Head of caudate nucleus (tissue), 42 donors: ENCODE measurements at regions not wholly inside any gene's neighbourhood (a gene's known extent, or its start where the extent isn't known, plus 50 kb on each side); places are given as distances from the start of the nearest gene placed in this dataset.
A peak's percentile ranks its signal among the peaks of the same experiment; 100 is the strongest.
"Not testable (repeated sequence)": the region's sequence is repeated elsewhere in the genome, so short reads cannot be mapped to it uniquely, and the experiment has no call there.

ENCODE experiments used
- DNase-seq, 42 donors: peaks; one replicate each; pipeline versions ENCODE4 v3.0.0 to v3.0.0-alpha.2; 2020 to 2021; ENCODE audit warnings: mixed read lengths in 7 of 42
- intact Hi-C: fragments of 100-400 bp; cut with DNase I; formaldehyde crosslinking; loops from one replicate; pipeline ENCODE4 v1.15.0; 2022

- intact Hi-C loops, result no loop called here
Measured at GRCh38 chr11:110866081-110866480, 153.8 kb upstream of the ARHGAP20 start.

GRCh38 chr11:110862407-110862806 lies 150.2 kb upstream of the ARHGAP20 start:
- no peak for DNase-seq
- intact Hi-C loops, result no loop called here

More at GRCh38 chr11:110866081-110866480, 153.8 kb upstream of the ARHGAP20 start:
- no peak for DNase-seq

DNA sequence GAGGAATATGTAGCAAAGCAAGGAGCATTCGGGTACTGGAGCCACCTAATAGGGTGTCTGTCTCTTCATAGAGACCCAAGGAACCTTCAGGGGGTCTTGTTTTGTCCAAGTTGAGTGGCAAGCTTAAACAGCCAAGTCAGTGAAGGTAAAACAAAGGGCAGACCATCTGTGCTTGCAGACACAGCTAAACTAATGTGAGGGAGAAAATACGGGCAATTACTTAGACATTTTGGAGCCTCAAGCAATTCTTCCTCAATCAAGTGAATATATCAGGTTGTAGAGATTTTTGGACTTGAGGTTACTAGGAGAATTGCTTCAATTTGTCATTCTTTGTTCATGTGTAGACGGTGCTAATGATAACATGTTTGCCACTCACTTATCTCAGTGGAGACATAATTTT lies 148.2 kb upstream of the ARHGAP20 start:
- no peak for DNase-seq
- intact Hi-C loops, result no loop called here

DNA sequence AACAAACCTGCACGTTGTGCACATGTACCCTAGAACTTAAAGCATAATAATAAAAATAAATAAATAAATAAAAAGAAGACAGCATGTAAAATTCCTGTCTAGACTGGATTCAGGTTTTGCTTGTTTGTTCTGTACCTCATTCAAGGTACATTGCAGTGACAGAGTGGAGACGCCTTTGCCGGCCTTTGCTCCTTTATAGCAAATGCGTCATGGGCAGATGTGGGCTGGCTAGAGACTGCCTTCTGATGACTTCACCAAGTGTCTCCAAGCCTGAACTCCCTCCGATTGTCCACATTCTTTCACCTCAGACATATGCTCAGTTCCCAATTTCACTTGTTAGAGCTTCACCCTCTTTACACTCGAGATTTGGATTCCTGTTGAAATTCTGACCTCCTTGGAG lies 147.8 kb upstream of the ARHGAP20 start:
- intact Hi-C loops, result no loop called here
- no peak for DNase-seq

- no peak for DNase-seq
- intact Hi-C loops, result no loop called here
Measured at GRCh38 chr11:110859240-110859840, 147.1 kb upstream of the ARHGAP20 start.

DNA sequence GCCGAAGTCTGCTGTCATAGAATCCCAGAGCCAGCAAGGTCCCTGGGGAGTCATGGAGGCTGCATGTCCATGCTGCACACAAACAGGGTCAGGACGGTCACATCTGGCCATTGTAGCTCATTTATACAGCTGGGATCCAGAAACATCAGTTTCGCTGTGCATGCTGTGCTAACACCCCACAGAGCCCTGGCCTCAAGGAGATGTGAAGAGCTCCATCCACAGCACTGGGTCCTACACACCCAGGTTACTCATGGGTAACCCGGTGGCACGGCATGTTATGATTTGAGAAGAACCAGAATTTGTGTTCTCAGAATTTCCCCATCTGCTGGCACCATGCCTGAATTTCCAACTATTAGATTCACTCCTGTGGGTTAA lies 146.3 kb upstream of the ARHGAP20 start:
- peak in 1 of 42 donors; percentile 36 for DNase-seq
- intact Hi-C loops, result no loop called here

GRCh38 chr11:110857892-110858546 lies 145.8 kb upstream of the ARHGAP20 start:
- no peak for DNase-seq
- intact Hi-C loops, result no loop called here

DNA sequence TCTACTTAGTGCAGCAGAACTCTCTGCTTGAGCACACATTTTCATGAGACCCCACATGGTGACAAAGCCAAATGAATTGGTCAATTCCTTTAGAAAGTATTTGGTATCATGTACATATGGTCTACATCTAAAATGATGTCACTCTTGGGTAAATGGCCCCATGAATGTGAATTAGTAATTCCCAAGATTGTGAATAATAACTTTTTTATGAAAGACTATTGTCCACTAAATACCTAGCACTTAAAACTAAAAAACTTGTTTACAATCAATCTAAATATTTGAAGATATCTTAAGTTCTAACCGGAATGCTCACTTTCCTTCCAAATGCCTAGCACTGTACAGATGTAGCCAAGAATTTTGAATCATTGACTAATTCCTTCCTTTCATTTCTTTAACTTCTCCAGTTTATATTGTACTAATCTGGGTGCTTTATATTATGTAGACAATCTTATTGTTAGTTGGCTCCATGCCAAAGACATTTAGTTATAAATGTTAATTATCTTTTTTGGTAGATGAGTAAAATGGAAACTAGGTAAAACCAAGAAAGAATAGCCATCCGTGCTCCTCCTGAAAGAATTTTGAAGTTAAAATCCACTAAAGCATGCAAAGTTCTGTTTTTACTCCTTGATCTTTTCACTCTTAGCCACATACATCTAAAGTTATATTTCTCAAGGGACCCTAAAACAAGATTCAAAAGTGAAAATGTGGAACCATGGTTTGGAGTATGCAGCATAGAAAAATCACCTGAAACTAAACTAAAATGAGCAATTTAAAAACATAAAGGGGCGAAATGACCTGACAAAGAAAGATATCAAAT lies 145.0 kb upstream of the ARHGAP20 start:
- DNase-seq, result no peak

DNA sequence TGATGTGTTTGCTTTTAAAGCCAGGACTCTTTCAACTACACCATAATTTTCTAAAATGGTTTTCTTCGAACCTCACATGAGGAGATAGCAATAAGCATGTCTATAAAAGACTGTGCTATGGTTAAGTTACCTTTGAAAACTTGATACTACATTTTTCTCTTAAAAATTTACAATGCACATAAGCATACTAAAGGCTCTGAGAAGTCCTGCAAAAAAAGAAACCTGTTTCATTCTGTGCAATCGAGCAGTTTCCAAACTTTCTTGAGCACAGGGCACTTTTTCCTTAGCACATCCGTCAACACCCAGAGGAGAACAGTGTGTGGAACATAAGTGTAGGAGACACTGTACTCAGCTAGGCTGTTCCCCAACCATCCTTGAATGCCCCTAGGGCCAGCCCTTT lies 144.1 kb upstream of the ARHGAP20 start:
- intact Hi-C loops, result no loop called here
- DNase-seq, result no peak

More for the DNA sequence above, 145.0 kb upstream of the ARHGAP20 start:
- intact Hi-C loops, result no loop called here

DNA sequence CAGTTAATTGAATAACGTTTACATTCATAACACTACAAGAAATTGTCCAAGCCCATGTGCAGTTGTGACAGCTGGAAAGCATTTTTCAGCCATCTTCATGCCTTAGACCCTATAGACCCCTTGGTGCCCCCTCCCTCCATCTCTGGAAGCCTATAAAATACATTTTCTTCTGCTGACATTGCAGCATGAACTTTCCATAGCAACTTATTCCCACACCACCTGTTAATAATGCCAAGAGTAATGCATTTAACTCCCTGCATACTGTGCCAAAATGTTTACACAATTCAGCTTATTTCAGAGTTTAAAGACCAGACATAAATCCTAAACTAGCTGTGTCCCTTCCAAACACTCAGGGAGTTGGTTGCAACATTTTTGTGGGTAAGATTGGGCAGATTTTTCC lies 143.0 kb upstream of the ARHGAP20 start:
- no peak for DNase-seq
- intact Hi-C loops, result no loop called here

DNA sequence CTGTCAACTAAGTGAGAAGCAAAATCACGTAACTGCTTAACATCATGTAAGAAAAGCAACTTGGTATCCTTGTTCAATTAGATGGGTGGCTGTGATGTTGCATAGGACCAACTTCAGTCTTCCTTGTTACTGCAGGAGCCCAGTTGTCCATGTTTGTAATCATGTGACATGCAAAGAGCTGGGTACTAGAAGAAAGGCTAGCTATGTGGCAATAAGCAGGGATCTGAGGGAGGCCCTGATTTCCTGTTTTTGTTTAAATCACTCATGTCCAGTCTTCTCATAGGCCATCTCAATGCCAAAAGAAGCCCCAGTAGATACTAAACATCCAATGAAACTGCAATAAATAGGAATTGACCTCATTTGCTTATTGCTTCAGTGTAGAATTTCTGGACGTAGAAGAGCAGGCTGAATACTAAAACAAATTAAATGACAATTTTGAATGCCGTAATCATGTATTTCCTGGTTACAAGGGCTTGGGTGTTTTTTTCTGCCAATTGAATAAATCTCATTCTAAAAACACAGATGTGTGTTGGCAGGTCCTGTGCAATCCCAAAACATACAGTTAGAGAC lies 140.8 kb upstream of the ARHGAP20 start:
- no peak for DNase-seq
- intact Hi-C loops, result no loop called here

DNA sequence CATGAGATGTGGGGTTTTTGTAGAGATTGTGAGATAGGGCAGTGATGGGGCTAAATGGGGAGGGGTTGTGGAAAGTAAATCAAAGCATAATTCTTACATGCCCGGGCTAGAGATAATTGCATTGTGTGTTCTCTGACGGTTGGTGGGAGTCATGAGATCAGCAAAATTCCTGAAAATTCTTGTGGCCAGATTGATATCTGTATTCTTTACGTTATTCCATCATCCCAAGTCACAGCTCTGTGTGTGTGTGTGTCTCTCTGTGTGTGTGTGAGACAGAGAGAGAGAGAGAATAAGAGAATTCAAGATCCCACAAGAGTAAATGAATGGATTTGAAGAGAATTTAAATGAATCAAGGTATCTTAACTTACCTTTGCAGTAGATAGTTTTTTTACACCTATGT lies 138.6 kb upstream of the ARHGAP20 start:
- DNase-seq, result no peak
- intact Hi-C loops, result no loop called here

GRCh38 chr11:110843053-110843452 lies 130.8 kb upstream of the ARHGAP20 start:
- intact Hi-C loops, DNase-seq: not testable (repeated sequence)

- intact Hi-C loops, result no loop called here
- DNase-seq, result no peak
Measured at GRCh38 chr11:110838808-110839207, 126.6 kb upstream of the ARHGAP20 start.

GRCh38 chr11:110837603-110838002 lies 125.4 kb upstream of the ARHGAP20 start:
- intact Hi-C loops, result no loop called here
- no peak for DNase-seq

GRCh38 chr11:110835106-110835505 lies 122.9 kb upstream of the ARHGAP20 start:
- intact Hi-C loops, result no loop called here
- DNase-seq, result no peak

DNA sequence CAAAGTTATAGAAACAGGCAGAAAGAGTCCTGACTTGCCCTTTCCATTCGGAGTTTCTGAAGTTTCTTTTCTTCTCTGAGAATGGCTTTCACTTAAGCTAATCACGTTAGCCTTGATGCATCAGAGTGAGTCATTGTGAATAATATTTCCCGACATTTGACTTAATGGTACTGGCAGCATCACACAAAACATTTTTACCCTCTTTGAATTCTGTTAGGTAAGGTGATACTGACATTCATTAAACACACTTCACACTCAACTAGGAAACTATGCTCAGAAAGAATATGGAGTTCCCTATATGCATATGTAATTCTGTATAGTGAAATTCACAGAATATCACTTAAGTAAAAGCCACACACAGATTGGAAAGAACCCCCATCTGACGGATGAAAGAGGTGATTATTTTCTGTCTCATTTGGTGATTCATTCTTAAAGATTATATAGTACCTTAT lies 120.8 kb upstream of the ARHGAP20 start:
- intact Hi-C loops, result no loop called here
- DNase-seq, result no peak

DNA sequence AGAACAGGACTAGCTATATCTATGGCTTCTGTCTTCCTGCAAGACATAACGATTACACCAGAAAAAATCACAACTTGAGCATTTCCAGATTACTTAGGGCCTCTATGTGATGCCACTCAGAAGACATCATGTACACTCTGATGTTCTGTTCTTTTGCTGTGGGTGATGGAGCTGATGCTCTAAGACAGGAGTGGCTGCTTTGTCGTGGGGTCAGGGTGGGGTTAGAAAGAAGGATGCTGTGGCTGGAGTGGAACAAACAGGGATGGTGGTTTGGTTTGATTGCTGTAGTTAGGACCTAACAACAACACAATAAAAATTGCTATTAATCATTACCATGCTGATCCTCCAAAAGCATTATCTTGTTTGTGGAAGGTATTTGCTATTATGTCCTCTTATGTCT lies 120.3 kb upstream of the ARHGAP20 start:
- intact Hi-C loops, result no loop called here

GRCh38 chr11:110832080-110832479 lies 119.8 kb upstream of the ARHGAP20 start:
- no peak for DNase-seq
- intact Hi-C loops, result no loop called here

More for the DNA sequence above, 120.3 kb upstream of the ARHGAP20 start:
- DNase-seq, result no peak

DNA sequence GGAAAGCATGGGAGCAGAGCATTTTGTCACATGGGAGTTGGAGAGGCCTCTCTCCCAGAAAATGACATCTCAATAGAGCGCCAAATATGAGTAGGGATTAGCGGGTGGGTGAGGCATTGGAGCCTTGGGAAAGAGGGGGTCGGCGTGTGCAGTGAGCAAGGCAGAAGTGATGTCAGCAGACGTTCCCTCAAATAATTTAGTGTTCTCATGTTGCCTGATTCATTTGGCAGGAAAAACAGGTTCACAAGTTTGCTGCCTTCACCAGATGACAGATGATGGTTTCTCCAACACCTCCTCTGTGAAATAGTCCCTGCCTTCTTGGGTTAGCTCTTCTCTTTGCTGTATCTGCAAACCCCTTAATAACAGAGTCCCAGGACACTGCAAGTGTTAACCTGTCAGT lies 118.5 kb upstream of the ARHGAP20 start:
- intact Hi-C loops, result no loop called here
- no peak for DNase-seq
